Peyer's patch (tissue), 4 donors: ENCODE measurements at regions not wholly inside any gene's neighbourhood (a gene's known extent, or its start where the extent isn't known, plus 50 kb on each side); places are given as distances from the start of the nearest gene placed in this dataset.

Experiments used
- DNase-seq, 3 donors: peaks; one replicate each; pipeline ENCODE4 v3.0.0-alpha.2; 2017 to 2019
- H3K27ac ChIP-seq, 4 donors: fragments of 200-600 bp; sonication (generic); one replicate each; pipeline ENCODE4 v1.5.1; 2016 to 2019
- H3K27me3 ChIP-seq, 2 donors: fragments of 200-600 bp; sonication (generic); one replicate each; pipeline ENCODE4 v1.5.1; 2019
- H3K36me3 ChIP-seq, 3 donors: fragments of 200-600 bp; sonication (generic); one replicate each; pipeline ENCODE4 v1.5.1; 2016 to 2019
- H3K4me1 ChIP-seq, 4 donors: fragments of 200-600 bp; sonication (generic); one replicate each; pipeline ENCODE4 v1.5.1; 2016 to 2019
- H3K4me3 ChIP-seq, 4 donors: fragments of 200-600 bp; sonication (generic); 1 replicate in 3 of 4; 2 replicates in 1 of 4; pipeline ENCODE4 v1.5.1; 2016 to 2019; ENCODE audit warnings: mild to moderate bottlenecking in 1 of 4
- H3K9me3 ChIP-seq, 4 donors: fragments of 200-600 bp; sonication (generic); one replicate each; pipeline ENCODE4 v1.5.1; 2016 to 2019; ENCODE audit warnings: mild to moderate bottlenecking in 1 of 4
- POLR2A ChIP-seq, 2 donors: fragments of 450-650 bp; IDR thresholded peaks; one replicate each; pipeline ENCODE4 v1.5.1; 2017; ENCODE audit warnings: antibody characterized with exemption in 2 of 2, mild to moderate bottlenecking in 2 of 2, moderate library complexity in 2 of 2
- TF ChIP-seq, protein P1 (sequence below), 6 experiments: fragments of 450-650 bp in 4 of 6; fragments of 200-600 bp in 2 of 6; sonication (generic) in 1 of 6; IDR thresholded peaks; one replicate each; pipeline ENCODE4 v1.5.1; 2017 to 2019; ENCODE audit warnings: antibody characterized with exemption in 6 of 6, mild to moderate bottlenecking in 3 of 6, moderate library complexity in 1 of 6

GRCh38 chr4:141430686-141431085 is 205.7 kb upstream of the IL15 start:
- H3K9me3 ChIP-seq: no peaks in the 10 kb centered on the region
- TF ChIP-seq, protein P1, sequence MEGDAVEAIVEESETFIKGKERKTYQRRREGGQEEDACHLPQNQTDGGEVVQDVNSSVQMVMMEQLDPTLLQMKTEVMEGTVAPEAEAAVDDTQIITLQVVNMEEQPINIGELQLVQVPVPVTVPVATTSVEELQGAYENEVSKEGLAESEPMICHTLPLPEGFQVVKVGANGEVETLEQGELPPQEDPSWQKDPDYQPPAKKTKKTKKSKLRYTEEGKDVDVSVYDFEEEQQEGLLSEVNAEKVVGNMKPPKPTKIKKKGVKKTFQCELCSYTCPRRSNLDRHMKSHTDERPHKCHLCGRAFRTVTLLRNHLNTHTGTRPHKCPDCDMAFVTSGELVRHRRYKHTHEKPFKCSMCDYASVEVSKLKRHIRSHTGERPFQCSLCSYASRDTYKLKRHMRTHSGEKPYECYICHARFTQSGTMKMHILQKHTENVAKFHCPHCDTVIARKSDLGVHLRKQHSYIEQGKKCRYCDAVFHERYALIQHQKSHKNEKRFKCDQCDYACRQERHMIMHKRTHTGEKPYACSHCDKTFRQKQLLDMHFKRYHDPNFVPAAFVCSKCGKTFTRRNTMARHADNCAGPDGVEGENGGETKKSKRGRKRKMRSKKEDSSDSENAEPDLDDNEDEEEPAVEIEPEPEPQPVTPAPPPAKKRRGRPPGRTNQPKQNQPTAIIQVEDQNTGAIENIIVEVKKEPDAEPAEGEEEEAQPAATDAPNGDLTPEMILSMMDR (IDR thresholded peaks at IDR 0.05): no peak
- no peak for TF ChIP-seq POLR2A (IDR thresholded peaks at IDR 0.05)
- H3K27ac ChIP-seq: no peak overlapping the region
- DNase-seq: no peak
- no peaks in the 10 kb centered on the region for H3K4me1 ChIP-seq
- no peak overlapping the region for H3K4me3 ChIP-seq
- H3K27me3 ChIP-seq: no peaks in the 10 kb centered on the region
- no peaks in the 10 kb centered on the region for H3K36me3 ChIP-seq

DNA sequence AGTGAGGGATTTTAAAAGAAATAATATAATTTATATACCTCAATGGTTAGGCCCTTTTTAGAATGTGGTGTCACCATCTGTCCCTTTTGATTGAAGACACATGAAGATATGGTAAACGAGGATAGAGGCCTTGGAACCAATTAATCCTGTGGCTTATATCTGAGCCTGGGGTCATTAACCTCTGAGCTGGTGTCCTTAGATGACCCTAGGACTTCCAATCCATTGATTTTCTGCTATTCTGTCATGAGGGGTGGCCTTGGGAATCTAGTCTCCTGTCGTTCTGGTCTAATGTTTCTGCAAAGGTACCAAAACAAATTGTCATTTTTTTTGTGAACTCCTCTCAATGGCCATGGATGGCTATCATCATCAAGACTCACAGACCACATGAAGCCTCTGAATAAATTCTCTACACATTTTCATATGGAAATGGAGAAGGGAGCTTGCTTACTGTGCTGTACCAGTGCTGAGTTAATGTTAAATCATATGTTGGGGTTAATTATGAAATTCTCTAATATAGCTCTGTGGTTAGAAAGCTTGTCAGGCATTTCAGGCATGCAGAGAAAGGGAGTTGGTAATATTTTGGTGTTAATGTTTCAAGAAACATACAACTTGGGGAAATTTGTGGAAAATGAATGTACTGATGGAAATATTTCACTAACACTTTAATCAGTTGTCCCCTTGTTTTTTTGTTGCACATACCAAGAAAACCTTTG is 204.2 kb upstream of the IL15 start:
- Histone ChIP-seq H3K27me3 (no peaks in the 10 kb centered on the region), H3K4me1 (no peaks in the 10 kb centered on the region), H3K4me3 (no peak overlapping the region), H3K9me3 (no peaks in the 10 kb centered on the region), H3K27ac (no peak overlapping the region), H3K36me3 (no peaks in the 10 kb centered on the region)
- TF ChIP-seq, protein P1 (IDR thresholded peaks at IDR 0.05): no peak
- no peak for TF ChIP-seq POLR2A (IDR thresholded peaks at IDR 0.05)
- no peak for DNase-seq

DNA sequence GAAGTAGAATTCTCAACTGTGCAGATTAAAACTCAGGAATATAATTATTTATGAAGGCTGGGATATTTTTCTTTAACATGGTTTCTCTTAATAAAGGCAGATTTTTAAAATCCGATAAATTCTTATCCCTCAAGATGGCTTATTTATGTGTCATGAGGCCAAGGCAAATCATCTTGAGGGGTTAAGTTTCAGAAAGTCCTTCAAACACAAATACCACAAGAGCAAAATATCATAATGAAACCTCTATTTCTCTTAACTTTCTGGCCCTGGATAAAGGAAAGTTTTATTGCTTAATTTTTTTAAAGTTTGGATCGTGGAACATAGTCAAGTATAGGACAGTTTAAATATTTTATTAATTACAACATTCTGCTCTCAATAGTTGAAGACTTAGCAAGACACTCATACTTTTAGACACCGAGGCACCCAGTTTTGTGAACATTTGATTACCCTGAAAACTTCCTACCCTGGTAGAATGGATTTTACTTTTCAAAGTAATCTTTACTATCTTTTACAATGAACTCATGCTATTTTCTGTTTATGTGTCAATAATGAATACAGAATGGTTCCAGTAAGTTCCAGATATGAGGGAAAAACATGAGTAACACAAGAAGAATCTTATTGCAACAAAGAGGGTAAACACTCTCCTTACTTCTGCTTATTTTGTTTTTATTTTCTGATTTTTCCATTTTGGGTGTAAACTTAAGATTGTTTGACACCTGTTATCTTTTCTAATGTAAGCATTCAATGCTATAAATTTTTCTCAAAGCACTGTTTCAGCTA is 200.7 kb upstream of the IL15 start:
- no peak overlapping the region for H3K27ac ChIP-seq
- DNase-seq: no peak
- no peaks in the 10 kb centered on the region for H3K36me3 ChIP-seq
- no peaks in the 10 kb centered on the region for H3K9me3 ChIP-seq
- TF ChIP-seq, protein P1 (IDR thresholded peaks at IDR 0.05): no peak
- no peak for TF ChIP-seq POLR2A (IDR thresholded peaks at IDR 0.05)
- no peaks in the 10 kb centered on the region for H3K27me3 ChIP-seq
- H3K4me3 ChIP-seq: no peak overlapping the region
- H3K4me1 ChIP-seq: no peaks in the 10 kb centered on the region

DNA sequence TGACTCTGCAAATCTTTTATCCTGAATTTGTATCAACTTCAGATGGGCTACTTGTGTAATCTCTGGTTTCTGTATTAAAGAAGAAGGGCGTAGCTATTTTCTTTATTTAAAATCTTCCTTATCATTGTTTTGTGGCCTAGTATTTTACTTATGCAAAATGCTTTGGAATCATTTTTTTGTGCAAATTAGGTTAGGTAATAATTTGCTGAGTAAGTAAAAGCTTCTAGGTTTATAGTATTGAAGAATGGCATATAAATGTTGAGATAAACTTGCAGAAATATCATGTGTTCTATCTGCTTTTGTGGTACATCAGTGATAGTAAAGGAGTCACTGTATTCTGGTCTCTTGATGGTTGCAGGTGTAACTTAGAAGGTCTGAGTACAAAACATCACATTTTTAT is 197.2 kb upstream of the IL15 start:
- Histone ChIP-seq H3K4me1 (no peaks in the 10 kb centered on the region), H3K9me3 (no peaks in the 10 kb centered on the region), H3K27ac (no peak overlapping the region), H3K4me3 (no peak overlapping the region), H3K27me3 (no peaks in the 10 kb centered on the region), H3K36me3 (no peaks in the 10 kb centered on the region)
- TF ChIP-seq, protein P1 (IDR thresholded peaks at IDR 0.05): no peak
- TF ChIP-seq POLR2A (IDR thresholded peaks at IDR 0.05): no peak
- DNase-seq: no peak

DNA sequence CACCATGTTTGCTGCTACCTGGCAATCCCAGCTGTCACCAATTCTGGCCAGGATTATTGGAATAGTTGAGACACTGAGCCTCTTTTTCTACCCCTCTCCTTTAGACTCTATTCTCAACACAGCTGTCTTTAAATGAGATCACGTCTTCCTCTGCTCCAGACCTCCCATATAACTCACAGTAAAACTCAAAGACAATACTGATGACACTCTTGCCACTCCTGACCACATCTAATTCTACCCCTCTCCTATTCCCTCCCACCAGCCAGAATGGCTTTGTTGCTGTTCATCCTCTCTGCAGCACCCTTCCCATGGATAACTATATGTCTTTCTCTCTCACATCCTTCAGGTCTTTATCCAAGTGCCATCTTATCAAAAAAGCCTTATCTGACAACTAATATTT is 188.6 kb upstream of the IL15 start:
- H3K4me3 ChIP-seq: no peak overlapping the region
- H3K4me1 ChIP-seq: no peaks in the 10 kb centered on the region
- no peaks in the 10 kb centered on the region for H3K9me3 ChIP-seq
- H3K36me3 ChIP-seq: no peaks in the 10 kb centered on the region
- H3K27me3 ChIP-seq: no peaks in the 10 kb centered on the region
- H3K27ac ChIP-seq: no peak overlapping the region
- TF ChIP-seq POLR2A (IDR thresholded peaks at IDR 0.05): no peak
- TF ChIP-seq, protein P1 (IDR thresholded peaks at IDR 0.05): no peak
- no peak for DNase-seq
